GM18868 (cell line): ENCODE measurements at regions not wholly inside any gene's neighbourhood (a gene's known extent, or its start where the extent isn't known, plus 50 kb on each side); places are given as distances from the start of the nearest gene placed in this dataset.

Experiments
- ATAC-seq: cut with Tn5 transposase; IDR thresholded peaks from one replicate; pipeline ENCODE4 v1.9.1; 2021; ENCODE audit warnings: mild to moderate bottlenecking, moderate library complexity; ENCODE audit not compliant: unreplicated experiment

DNA sequence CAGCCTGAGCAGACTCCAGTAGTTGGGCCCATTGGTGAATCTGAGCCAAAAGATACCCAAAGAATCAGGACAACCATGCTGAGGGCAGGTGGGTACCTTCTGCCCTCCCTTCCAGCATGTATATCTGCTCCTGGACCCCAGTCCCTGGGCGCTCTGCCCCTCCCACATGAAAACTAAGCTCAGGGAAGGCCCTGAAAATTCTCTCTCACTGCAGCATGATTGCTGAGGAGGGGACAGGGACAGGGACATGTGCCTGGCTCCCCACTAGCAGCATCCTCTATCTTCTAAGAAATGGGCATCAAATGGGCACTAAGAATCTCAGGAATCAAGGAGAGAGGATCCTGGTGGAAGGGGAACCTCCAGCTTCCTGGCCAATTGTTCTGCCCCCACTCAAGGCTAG, 446.0 kb downstream of the MATN1 start:
- ATAC-seq: no peak

DNA sequence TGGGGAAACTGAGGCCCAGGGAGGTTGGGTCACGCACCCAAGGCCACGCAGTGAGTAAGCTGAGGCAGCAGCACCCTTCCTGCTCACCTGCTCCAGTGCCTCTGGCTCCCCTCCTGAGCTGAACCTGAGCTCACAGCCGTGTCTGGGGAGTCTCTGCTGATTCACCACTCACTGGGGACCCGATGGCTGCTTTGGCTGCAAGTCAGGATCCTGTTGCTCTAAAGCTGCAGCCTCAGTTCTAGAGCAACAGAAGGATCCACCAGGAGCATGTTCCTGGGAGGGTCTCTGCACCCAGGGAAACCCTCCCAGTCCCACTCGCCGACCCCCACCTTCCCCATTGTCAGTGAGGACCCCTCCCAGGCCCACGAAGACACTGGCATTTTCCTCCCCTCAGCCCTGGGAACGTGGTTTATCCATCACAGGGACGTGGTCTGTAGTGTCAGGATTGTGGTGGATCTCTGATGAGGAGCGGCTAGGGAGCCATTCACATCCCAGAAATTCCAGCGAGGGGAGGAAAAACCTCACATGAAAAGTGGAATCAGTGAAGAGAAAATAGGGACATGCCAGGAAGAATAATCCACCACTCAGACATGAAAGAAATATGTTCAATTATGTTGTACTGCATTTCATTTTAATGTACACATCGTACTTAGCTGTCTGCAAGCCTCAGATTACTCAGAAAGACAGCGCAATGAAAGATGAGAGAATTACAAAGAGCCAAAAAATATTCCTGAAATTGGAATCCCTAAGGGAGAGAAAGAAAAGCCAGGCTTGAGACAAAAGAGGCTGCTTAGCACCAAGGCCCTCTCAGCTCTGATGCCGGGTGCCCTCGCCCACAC, 447.2 kb downstream of the MATN1 start:
- no peak for ATAC-seq

DNA sequence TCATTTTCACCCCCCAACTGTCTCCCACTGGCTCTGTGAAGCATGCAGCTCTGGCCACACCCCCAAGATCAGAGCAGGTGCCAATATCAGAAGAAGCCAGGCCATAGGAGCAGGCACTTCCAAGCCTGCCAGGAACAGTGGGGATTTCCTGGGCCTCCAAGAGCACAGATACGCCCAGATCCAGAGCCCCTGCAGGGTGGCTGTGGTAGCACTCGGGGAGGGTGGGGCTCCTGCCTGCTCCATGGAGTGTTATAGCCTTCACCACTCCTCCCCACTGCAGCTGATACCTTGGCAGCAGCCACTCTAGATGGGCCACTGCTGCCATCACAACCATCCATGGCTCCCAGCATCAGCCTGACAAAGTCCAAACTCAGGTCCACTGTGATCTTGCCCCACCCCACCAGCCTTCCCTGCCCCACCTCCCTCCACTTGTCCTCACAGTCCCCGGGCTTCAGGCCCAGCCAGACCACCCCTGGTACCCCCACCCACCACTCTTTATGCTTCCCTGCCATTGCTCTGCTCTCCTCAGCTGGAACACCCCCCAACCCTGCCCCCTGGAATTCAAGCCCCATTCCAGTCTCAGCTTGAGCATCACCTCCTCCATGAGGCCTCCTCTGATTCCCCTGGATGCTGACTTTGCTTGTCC, 448.3 kb downstream of the MATN1 start:
- ATAC-seq: no peak

DNA sequence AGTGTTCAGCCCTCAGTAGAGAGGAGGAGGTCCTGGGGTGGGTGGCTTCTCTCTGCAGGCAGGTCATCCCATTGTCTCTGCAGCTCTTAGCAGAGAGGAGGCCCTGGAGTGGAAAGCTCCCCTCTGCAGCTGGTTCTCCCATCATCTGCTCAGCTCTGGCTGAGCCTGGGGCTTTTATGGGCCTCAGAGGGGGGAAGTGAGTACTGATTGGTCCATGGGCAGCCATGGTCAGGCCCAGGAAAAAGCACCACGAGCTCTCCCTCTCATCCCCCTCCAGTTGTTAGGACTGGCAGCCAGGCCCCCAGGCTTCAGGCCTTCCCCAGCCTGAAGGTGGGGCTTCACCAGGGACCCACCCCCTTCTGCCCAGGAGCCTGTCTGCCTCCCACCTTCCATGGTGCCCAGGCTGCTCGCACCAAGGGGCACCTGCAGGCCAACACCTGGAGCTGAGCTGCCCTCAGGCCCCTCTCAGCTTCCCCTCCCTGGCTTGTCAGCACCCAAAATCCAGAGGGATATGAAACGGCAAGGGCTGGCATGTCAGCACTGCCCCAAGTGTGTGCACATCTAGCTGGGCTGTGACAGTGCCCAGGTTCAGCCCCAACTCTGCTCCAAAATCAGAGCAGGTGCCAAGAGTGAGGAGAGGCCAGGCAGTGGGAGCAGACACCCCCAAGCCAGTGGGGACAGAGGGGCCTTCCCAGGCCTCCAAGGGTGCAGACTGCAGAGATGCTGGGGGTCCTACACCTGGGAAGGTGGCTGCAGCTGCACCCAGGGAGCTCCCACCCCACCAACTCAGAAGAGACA, 449.0 kb downstream of the MATN1 start:
- ATAC-seq: no peak

DNA sequence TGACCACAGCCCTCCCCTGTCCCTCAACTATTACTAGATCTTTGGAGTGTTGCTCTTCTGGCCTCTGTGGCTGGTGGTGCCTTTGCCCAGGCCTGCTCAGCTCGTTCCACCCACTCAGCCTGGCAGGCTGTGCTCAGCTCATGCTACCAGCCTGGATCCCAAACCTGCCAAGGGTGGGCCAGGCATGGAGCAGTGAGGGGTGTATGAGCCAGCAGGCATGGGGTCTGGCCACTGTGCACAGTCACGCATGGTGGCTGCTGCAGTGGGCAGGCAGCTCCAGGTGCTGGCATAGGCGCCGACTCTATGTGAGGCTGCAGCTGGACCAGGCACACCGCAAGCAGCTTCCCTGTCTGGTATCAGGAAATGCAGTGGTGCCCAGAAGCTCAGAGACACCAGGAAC, 449.9 kb downstream of the MATN1 start:
- ATAC-seq: no peak

DNA sequence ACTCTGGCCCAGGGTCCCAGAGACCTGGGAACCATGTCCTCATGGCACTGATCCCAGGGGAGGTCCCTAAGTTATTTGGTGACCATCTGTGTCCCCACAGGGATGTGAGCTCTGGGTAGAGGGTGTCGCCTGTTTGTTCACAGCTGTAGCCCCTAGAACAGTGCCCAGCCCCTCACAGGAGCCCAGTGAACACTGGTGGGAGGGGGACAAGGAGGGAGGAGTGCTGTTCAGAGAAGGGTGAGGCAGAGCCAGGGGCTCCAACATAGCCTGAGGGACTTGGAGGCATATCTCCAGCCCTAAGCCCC, 450.4 kb downstream of the MATN1 start:
- no peak for ATAC-seq

DNA sequence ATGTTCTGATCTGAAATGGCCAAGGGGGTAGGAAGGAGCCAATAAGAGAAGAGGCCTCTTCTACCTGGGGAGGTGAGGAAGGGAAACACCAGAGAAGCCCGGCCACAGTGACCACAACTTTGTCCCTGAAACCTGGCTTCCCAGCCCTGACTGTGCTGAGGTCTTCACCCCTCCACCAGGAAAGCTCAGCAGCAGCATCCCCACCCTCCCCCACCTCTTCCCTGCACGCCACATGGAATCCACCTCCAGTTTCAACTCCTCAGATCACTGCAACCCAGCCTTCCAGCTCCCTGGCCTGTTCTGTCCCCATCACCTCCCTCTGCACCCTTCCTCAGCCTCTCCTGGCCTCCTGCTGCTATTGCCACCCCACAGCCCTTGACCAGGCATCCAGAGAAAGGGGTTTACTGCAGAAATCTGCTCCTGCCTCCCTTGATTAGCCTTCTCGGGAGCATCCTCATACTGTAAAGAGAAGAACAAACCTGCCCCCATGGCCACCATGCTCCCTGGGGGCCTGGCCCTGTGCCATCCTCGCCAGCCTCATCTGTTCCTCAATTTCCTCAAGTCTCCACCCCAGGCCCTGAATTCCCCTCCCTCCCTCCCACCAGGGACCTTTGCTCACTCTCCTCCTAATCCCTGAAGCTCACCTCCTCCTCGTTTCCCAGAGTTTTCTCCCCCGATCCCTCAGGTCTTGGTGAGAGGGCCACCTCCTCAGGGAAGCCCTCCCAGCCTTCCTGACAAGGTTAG, 450.9 kb downstream of the MATN1 start:
- ATAC-seq: no peak

DNA sequence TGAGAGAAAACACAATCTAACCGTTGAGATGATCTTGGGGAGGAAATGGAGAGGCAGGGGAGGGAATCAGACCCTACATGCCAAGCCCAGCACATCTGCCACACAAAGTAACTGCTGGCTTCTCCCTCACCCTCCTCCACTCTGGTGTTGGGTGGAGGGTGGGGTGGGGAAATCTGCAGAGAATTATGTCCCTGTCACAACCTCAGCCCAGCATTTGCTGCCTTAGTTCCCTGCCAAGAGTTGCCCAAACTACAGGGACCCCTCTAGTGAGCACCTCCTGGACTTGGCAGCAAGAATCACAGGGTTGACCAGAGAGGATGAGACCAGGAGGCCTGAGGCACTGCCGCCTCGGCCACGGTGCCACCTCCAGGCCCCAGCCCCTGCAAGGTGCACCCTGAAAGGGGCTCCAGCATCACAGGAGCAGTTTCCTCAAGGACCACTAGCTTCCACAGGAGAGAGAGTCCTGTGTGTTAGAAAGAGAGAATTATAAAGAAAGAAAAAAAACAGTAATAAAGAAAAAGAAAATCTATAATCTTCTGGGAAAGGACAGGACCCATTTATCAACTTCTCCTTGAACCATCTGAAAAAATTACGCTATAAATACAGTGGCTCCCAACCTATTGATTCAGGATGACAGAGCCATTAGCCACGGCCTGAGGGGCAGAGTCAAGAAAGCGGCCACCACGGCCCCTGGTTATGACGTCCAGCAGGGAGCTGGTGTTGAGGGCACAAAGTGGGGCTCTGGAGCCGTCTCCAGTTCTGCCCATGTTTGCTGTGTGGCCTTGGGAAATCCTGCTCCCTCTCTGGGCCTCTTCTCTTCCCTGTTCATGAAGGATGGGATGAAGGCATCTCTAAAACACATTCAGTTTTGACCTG, 451.7 kb downstream of the MATN1 start:
- ATAC-seq: no peak

DNA sequence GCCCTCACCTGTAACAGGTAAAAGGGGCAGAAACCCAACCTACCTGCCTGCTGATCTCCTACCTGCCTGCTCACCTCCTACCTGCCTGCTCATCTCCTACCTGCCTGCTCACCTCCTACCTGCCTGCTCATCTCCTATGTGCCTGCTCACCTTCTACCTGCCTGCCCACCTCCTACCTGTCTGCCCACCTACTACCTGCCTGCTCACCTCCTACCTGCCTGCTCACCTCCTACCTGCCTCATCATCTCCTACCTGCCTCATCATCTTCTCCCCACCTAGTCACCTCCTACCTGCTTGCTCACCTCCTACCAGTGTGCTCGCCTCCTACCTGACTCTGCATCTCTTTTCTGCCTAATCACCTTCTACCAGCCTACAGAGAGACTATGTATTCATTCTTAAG, 452.9 kb downstream of the MATN1 start:
- no peak for ATAC-seq

DNA sequence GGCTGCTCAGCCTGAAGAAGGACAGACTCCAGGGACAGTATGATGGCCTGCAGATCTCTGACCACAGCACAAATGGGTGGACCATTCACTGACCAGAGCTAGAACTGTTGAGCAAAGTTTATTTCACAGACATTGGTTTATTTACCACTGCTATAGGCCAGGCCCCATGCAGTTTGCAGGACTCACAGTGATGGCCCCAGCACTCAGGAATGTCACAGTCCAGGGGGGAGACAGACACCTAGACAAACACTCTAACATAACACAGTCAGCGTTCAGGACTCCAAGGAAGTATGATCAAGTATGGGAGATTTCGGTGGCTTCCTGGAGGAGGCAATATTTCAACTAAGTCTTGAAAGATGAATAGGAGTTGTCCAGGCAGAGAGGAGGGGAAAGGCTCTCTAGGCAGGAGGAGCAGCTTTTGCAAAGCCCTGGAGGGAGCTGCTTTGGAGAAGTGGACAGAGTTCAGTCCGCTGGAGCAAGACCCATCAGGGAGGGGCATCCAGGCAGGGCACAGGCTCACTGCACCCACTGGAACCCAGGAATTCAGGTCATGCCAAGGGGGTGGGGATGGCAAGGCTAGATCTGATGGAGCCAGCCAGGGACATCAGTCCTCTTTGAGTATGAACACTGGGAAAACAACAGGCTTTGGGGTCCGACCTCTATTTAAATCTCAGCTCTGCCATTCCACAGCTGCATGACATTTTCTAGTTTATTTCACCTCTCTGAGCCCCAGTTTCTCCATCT, 454.3 kb downstream of the MATN1 start:
- no peak for ATAC-seq

DNA sequence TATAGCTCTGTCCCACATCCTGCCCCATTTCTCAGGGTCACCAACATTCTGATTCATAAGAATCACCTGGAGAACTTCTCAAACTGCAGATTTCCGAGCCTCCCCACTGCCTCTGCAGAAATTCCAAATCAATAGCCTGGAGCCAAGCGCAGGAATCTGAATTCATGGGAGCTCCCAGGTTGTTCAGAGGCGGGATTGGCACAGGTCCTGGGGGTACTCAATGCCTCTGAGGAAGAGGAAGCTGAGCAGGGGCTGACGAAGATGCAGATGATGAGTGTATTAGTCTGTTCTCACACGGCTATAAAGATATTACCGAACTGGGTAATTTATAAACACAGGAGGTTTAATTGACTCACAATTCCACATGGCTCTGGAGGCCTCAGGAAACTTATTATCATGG, 455.5 kb downstream of the MATN1 start:
- ATAC-seq: no peak

DNA sequence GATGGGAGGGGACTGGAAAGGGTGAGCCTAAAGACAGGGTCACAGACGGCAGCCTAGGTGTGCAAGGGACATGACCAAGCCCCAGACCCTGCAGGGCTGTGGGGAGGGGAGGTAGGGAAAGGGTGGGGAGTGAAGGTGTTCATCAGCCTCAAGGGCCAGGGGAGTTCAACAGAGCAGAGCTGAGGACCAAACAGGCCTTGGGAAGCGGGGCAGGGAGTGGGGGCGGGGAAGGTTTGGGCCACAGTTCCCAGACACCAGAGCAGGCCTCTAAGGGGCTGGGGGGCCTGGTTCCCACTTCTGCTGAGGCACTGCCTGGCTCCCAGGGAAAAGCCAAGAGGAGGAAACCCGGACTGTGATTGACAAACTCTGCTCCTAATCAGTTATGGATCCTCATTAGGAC, 456.3 kb downstream of the MATN1 start:
- ATAC-seq: no peak

DNA sequence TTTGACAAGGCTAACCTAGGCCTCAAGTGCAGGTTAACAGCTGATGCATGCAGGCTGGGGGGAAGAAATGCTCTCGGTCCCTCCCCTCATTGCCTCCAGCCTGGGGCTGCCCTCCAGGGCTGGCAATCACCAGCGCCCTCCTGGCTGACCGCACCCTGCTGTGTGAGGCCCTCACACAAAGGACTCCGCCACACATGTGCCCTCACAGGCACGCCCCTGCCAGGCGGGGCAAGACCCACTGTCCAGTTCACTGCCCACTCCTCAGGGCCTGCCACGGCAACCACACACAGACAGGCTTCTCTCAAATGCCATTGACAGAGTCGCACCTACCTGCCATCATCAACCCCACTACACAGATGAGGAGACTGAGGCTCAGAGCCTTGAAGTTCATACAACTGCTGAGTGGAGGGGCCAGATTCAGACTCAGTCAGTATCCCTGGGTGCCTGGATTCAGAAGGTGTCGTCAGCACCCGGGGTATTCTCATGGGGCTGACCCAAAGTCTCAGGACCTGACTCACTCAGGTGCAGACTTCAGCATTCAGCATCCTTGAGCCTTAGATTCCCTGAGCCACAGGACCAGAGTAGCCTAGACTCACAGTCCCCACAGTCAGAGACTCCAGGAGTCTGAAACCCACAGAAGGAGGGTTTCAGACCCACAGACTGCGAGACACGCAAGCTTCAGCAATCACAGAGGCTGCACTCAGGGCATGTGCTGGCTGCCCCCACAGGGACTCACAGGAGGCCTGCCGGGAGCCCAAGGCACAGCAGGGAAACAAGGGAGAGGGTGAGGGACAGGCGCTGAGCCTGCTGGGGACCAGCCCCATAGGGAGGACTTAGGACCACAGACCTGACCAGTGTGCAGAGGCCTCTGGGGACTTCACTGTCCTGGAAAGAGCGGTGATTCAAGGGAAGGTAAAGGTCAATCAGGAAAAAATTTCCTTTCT, 458.0 kb downstream of the MATN1 start:
- ATAC-seq: no peak

DNA sequence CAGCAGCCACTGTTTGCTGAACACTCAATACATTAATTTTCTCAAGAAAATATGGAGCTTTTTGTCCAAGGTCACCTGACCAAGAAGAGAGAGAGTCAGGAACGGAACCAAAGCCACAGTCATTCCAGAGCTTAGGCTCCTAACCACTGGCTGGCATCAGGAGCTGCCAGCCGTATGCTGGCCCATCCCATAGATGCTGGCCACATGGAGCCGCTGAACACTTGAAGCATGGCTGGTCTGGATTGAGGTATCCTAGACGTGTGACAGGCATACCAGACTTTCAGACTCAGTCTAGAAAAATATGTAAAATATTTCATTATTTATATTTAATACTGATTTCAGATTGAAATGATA, 458.7 kb downstream of the MATN1 start:
- no peak for ATAC-seq

DNA sequence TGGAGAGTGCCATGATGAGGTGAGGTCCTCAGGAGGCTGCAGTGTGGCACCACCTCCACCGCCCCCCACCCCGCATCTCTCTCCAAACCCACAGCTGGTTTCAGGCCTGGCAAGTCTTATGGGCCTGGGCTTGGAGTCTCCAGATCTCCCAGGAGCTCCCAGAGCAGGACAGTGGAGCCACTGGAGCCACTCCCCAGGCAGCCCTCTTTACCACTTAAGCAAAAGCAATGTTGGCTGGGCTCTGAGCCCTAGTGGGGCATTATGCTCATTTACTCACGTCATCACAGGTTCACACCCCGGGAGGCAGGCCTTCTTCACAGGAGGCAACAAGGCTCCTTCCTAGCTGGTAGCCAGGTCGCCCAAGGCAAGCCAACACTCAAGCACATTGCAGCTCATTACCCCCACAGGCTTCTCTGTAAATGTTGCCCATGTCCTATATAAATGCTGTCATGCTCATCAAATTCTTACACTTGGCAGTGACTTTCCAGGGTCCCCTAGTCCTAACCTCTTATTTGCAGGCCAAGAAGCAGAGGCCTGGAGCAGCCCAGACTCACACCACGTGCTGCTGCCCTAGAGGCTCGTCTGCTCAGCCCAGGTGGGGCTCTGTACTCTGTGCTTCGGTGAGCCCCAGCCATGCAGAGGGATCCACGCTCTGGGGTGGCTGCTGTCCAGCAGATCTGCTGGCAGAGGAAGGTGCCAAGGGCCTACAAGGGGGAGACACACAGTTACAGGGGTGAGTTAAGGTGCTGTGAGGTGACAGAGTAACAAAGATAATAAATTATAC, 459.3 kb downstream of the MATN1 start:
- ATAC-seq: no peak

DNA sequence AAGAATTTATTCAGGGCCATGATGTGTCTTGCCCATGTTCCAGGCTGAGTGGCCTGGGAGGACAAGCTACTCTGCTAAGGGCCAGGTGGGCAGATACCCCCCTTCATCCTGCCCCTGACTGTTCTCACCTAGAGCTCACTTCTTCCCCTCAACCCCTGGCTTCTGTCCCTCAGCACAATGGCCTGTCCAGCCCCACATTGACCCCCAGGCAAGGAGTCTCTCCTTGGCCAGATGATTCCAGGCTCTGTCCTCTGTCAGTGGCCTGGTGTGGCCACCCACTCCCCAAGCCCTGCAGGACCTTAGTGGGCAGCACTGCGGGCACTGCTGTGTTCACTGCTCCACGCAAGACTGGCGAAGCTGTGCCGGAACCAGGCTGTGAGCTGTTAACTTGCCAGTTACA, 460.0 kb downstream of the MATN1 start:
- ATAC-seq: no peak

DNA sequence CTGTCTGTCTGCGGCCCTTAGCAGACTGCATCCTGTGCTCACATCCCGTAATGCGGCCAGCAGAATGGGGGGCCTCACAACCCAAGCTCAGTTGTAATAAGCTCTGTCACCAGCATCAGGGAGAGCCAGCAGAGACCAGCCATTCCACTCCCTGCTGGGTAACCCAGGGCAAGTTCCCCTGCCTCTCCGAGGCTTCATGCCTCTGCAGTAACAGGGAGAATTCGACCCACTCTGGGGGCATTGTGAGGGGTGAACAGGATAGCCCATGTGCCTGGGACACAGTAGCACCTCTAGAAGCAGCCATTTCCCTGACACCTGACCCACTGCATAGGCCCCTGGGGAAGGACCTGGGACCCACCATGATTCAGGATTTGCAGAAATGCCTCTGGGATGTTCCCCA, 461.2 kb downstream of the MATN1 start:
- ATAC-seq: no peak

DNA sequence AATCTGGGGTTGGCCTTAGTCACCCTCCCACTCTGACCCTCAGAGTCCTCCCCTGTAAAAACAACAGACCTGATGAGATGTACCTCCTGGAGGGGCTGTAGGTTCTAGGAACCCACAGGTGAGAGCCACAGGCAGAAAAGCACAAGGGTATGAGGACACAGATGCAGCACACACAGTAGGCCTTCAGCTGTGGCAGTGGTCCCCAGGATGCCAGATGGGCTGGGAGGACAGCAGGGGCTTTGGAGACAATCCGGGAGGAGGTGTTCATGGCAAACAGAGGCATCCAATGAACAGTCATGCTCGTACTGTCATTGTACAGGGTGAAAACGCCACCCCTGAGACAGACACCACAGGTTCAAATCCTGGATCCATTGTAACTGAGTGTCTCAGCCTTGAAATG, 463.1 kb downstream of the MATN1 start:
- ATAC-seq: no peak
